ENCODE measurements at regions not wholly inside any gene's neighbourhood (a gene's known extent, or its start where the extent isn't known, plus 50 kb on each side); places are given as distances from the start of the nearest gene placed in this dataset.

GRCh38 chr17:43319293-43320124 lies 79.3 kb upstream of the ARL4D start:
- no peak overlapping the region for H3K4me3 ChIP-seq (ENCODE audit: insufficient read depth in 1 of 2, low read depth in 1 of 2, low read length in 2 of 2)
- no peaks in the 10 kb centered on the region for H3K36me3 ChIP-seq (ENCODE audit: control insufficient read depth in 1 of 2, insufficient read depth in 2 of 2, low read depth in 1 of 2, low read length in 2 of 2)
- H3K23ac ChIP-seq (ENCODE audit: low read length in 2 of 2), result no peak overlapping the region
- H3K18ac ChIP-seq (ENCODE audit: low read depth in 1 of 2, low read length in 2 of 2), result no peak overlapping the region
- H3K4me2 ChIP-seq (ENCODE audit: low read length, poor library complexity, severe bottlenecking), result no peak overlapping the region
- DNase-seq, result no peak
- H2AFZ ChIP-seq (ENCODE audit: low read depth, low read length), result no peak overlapping the region
- no peak overlapping the region for H2AK5ac ChIP-seq (ENCODE audit: low read length, severe bottlenecking)
- no peak overlapping the region for H2BK15ac ChIP-seq (ENCODE audit: low read depth, poor library complexity, severe bottlenecking)
- H3K27me3 ChIP-seq (ENCODE audit: control insufficient read depth in 1 of 2, insufficient read depth in 1 of 2, low read length in 2 of 2), result no peaks in the 10 kb centered on the region
- no peak overlapping the region for H4K8ac ChIP-seq (ENCODE audit: low read length)
- H2BK120ac ChIP-seq (ENCODE audit: low read depth, low read length), result no peak overlapping the region
- no peak overlapping the region for H2BK12ac ChIP-seq (ENCODE audit: low read length in 2 of 2)
- no peaks in the 10 kb centered on the region for H3K79me1 ChIP-seq (replicated peaks; ENCODE audit: low read length, poor library complexity, severe bottlenecking)
- no peak overlapping the region for H3K14ac ChIP-seq (ENCODE audit: low read length in 2 of 2)
- no peak overlapping the region for H3K9ac ChIP-seq (ENCODE audit: low read length)
- peaks cover 1% of the 10 kb centered on the region for H3K4me1 ChIP-seq (ENCODE audit: control insufficient read depth, insufficient read depth, low read depth, low read length)
- no peak overlapping the region for H3K4ac ChIP-seq (ENCODE audit: low read depth in 1 of 2, low read length in 2 of 2)
- no peaks in the 10 kb centered on the region for H3K9me3 ChIP-seq (ENCODE audit: control insufficient read depth, low read length)
- no peak overlapping the region for H3K27ac ChIP-seq (ENCODE audit: low read length, poor library complexity, severe bottlenecking)
- no peak overlapping the region for H4K91ac ChIP-seq (ENCODE audit: low read length)
- WGBS, result 95% methylated on average over 4 of the region's 4 CpGs
- H2BK5ac ChIP-seq (ENCODE audit: low read depth, low read length, poor library complexity, severe bottlenecking), result no peak overlapping the region

- Histone ChIP-seq H2AFZ (ENCODE audit: low read depth, low read length) (no peak overlapping the region), H3K27ac (ENCODE audit: low read length, poor library complexity, severe bottlenecking) (no peak overlapping the region), H3K14ac (ENCODE audit: low read length in 2 of 2) (no peak overlapping the region), H3K4me3 (ENCODE audit: insufficient read depth in 1 of 2, low read depth in 1 of 2, low read length in 2 of 2) (no peak overlapping the region), H2BK120ac (ENCODE audit: low read depth, low read length) (no peak overlapping the region), H3K9me3 (ENCODE audit: control insufficient read depth, low read length) (no peaks in the 10 kb centered on the region), H3K4ac (ENCODE audit: low read depth in 1 of 2, low read length in 2 of 2) (no peak overlapping the region), H3K36me3 (ENCODE audit: control insufficient read depth in 1 of 2, insufficient read depth in 2 of 2, low read depth in 1 of 2, low read length in 2 of 2) (no peaks in the 10 kb centered on the region), H3K23ac (ENCODE audit: low read length in 2 of 2) (no peak overlapping the region), H2BK12ac (ENCODE audit: low read length in 2 of 2) (no peak overlapping the region), H4K8ac (ENCODE audit: low read length) (peak overlapping the region; percentile 23), H3K4me1 (ENCODE audit: control insufficient read depth, insufficient read depth, low read depth, low read length) (no peaks in the 10 kb centered on the region), H3K18ac (ENCODE audit: low read depth in 1 of 2, low read length in 2 of 2) (no peak overlapping the region), H2BK5ac (ENCODE audit: low read depth, low read length, poor library complexity, severe bottlenecking) (no peak overlapping the region), H3K4me2 (ENCODE audit: low read length, poor library complexity, severe bottlenecking) (no peak overlapping the region), H2BK15ac (ENCODE audit: low read depth, poor library complexity, severe bottlenecking) (no peak overlapping the region), H2AK5ac (ENCODE audit: low read length, severe bottlenecking) (no peak overlapping the region), H3K27me3 (ENCODE audit: control insufficient read depth in 1 of 2, insufficient read depth in 1 of 2, low read length in 2 of 2) (no peaks in the 10 kb centered on the region), H4K91ac (ENCODE audit: low read length) (no peak overlapping the region), H3K9ac (ENCODE audit: low read length) (no peak overlapping the region), H3K79me1 (replicated peaks; ENCODE audit: low read length, poor library complexity, severe bottlenecking) (no peaks in the 10 kb centered on the region)
- 82% methylated on average over 19 of the region's 19 CpGs for WGBS
- DNase-seq, result peak; percentile 79
These were observed 82.2 kb upstream of the ARL4D start for GRCh38 chr17:43316522-43317142.

GRCh38 chr17:43315858-43316521 lies 82.2 kb upstream of the RNU2-1 start:
- Histone ChIP-seq H3K23ac (ENCODE audit: low read length in 2 of 2) (no peak overlapping the region), H2BK15ac (ENCODE audit: low read depth, poor library complexity, severe bottlenecking) (no peak overlapping the region), H4K8ac (ENCODE audit: low read length) (no peak overlapping the region), H3K4me3 (ENCODE audit: insufficient read depth in 1 of 2, low read depth in 1 of 2, low read length in 2 of 2) (no peak overlapping the region), H3K27me3 (ENCODE audit: control insufficient read depth in 1 of 2, insufficient read depth in 1 of 2, low read length in 2 of 2) (no peaks in the 10 kb centered on the region), H3K4ac (ENCODE audit: low read depth in 1 of 2, low read length in 2 of 2) (no peak overlapping the region), H3K79me1 (replicated peaks; ENCODE audit: low read length, poor library complexity, severe bottlenecking) (no peaks in the 10 kb centered on the region), H3K9ac (ENCODE audit: low read length) (no peak overlapping the region), H3K27ac (ENCODE audit: low read length, poor library complexity, severe bottlenecking) (no peak overlapping the region), H2BK12ac (ENCODE audit: low read length in 2 of 2) (no peak overlapping the region), H3K36me3 (ENCODE audit: control insufficient read depth in 1 of 2, insufficient read depth in 2 of 2, low read depth in 1 of 2, low read length in 2 of 2) (no peaks in the 10 kb centered on the region), H3K9me3 (ENCODE audit: control insufficient read depth, low read length) (no peaks in the 10 kb centered on the region), H2BK5ac (ENCODE audit: low read depth, low read length, poor library complexity, severe bottlenecking) (no peak overlapping the region), H3K14ac (ENCODE audit: low read length in 2 of 2) (no peak overlapping the region), H3K18ac (ENCODE audit: low read depth in 1 of 2, low read length in 2 of 2) (no peak overlapping the region), H2AFZ (ENCODE audit: low read depth, low read length) (no peak overlapping the region), H3K4me1 (ENCODE audit: control insufficient read depth, insufficient read depth, low read depth, low read length) (no peaks in the 10 kb centered on the region), H4K91ac (ENCODE audit: low read length) (no peak overlapping the region), H2AK5ac (ENCODE audit: low read length, severe bottlenecking) (no peak overlapping the region), H3K4me2 (ENCODE audit: low read length, poor library complexity, severe bottlenecking) (no peak overlapping the region), H2BK120ac (ENCODE audit: low read depth, low read length) (no peak overlapping the region)
- DNase-seq, result no peak
- 5% methylated on average over 9 of the region's 15 CpGs for WGBS

- Histone ChIP-seq H3K9me3 (ENCODE audit: control insufficient read depth, low read length) (no peaks in the 10 kb centered on the region), H4K91ac (ENCODE audit: low read length) (no peak overlapping the region), H3K4me1 (ENCODE audit: control insufficient read depth, insufficient read depth, low read depth, low read length) (no peaks in the 10 kb centered on the region), H3K4ac (ENCODE audit: low read depth in 1 of 2, low read length in 2 of 2) (no peak overlapping the region), H2AFZ (ENCODE audit: low read depth, low read length) (no peak overlapping the region), H3K36me3 (ENCODE audit: control insufficient read depth in 1 of 2, insufficient read depth in 2 of 2, low read depth in 1 of 2, low read length in 2 of 2) (no peaks in the 10 kb centered on the region), H2BK120ac (ENCODE audit: low read depth, low read length) (no peak overlapping the region), H3K79me1 (replicated peaks; ENCODE audit: low read length, poor library complexity, severe bottlenecking) (no peaks in the 10 kb centered on the region), H2AK5ac (ENCODE audit: low read length, severe bottlenecking) (no peak overlapping the region), H4K8ac (ENCODE audit: low read length) (no peak overlapping the region), H3K4me2 (ENCODE audit: low read length, poor library complexity, severe bottlenecking) (no peak overlapping the region), H3K14ac (ENCODE audit: low read length in 2 of 2) (no peak overlapping the region), H2BK12ac (ENCODE audit: low read length in 2 of 2) (no peak overlapping the region), H3K9ac (ENCODE audit: low read length) (no peak overlapping the region), H3K18ac (ENCODE audit: low read depth in 1 of 2, low read length in 2 of 2) (no peak overlapping the region), H3K4me3 (ENCODE audit: insufficient read depth in 1 of 2, low read depth in 1 of 2, low read length in 2 of 2) (no peak overlapping the region), H3K27ac (ENCODE audit: low read length, poor library complexity, severe bottlenecking) (no peak overlapping the region), H3K27me3 (ENCODE audit: control insufficient read depth in 1 of 2, insufficient read depth in 1 of 2, low read length in 2 of 2) (no peaks in the 10 kb centered on the region), H3K23ac (ENCODE audit: low read length in 2 of 2) (no peak overlapping the region), H2BK15ac (ENCODE audit: low read depth, poor library complexity, severe bottlenecking) (no peak overlapping the region), H2BK5ac (ENCODE audit: low read depth, low read length, poor library complexity, severe bottlenecking) (no peak overlapping the region)
- no peak for DNase-seq
- WGBS, result under 1% methylated on average over 25 of the region's 32 CpGs
These were observed 81.6 kb upstream of the RNU2-1 start for GRCh38 chr17:43315369-43315768.

Data from mesenchymal stem cell (in vitro differentiated cells and primary cell).